D721Med (cell line): ENCODE measurements at regions not wholly inside any gene's neighbourhood (a gene's known extent, or its start where the extent isn't known, plus 50 kb on each side); places are given as distances from the start of the nearest gene placed in this dataset.
A peak's percentile ranks its signal among the peaks of the same experiment; 100 is the strongest.

ENCODE experiments used
- DNase-seq: peaks from one replicate; pipeline ENCODE4 v3.0.0; 2011; ENCODE audit warnings: low spot score; ENCODE audit not compliant: insufficient read length
- FAIRE-seq: peaks from 2 replicates; lab custom pipeline; 2011; peaks lifted over from hg19 to GRCh38; lab: Jason Lieb, UNC
- TF ChIP-seq, protein P1 (sequence below): IDR thresholded peaks from 2 replicates; pipeline ENCODE4 v1.5.1; 2012; ENCODE audit warnings: mild to moderate bottlenecking, control low read depth; ENCODE audit not compliant: insufficient read depth; ENCODE audit errors: missing control alignments

DNA sequence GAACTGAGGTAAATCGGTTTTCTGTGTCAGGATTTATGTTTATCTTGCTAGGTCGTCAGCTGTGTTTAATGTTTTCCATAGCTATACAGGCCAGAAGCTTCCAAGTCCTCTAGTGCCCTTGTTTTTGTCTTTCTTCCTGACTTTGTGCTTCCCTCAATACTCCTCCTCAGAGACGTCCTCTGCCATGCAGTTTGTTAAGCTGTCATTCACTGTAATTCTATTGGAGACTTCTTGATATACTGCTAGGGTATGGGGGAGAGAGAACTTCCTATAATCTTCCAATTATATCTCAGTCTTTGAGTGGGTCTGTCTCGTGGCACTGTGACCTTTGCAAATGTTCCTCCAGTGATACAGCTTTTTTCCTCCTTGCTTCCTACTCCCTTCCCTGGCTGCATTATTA, 327.3 kb upstream of the ANO5 start:
- TF ChIP-seq, protein P1, sequence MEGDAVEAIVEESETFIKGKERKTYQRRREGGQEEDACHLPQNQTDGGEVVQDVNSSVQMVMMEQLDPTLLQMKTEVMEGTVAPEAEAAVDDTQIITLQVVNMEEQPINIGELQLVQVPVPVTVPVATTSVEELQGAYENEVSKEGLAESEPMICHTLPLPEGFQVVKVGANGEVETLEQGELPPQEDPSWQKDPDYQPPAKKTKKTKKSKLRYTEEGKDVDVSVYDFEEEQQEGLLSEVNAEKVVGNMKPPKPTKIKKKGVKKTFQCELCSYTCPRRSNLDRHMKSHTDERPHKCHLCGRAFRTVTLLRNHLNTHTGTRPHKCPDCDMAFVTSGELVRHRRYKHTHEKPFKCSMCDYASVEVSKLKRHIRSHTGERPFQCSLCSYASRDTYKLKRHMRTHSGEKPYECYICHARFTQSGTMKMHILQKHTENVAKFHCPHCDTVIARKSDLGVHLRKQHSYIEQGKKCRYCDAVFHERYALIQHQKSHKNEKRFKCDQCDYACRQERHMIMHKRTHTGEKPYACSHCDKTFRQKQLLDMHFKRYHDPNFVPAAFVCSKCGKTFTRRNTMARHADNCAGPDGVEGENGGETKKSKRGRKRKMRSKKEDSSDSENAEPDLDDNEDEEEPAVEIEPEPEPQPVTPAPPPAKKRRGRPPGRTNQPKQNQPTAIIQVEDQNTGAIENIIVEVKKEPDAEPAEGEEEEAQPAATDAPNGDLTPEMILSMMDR: no peak
- FAIRE-seq (no peak), DNase-seq (no peak)

DNA sequence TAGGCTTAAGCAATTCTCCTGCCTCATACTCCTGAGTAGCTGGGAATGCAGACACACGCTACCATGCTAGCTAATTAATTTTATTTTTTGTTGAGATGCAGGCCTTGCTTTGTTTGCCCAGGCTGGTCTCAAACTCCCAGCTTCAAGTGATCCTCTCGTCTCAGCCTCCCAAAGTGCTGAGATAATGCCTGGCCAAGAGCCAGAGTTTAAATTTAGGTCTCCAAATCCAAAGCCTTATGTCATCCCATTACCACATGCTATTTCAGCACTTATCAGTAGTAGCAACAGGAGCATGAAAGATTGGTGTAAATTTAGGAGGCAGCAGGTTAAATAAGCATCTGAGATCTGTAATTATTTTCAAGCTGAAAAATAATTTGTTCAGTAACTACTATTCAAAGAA, 326.1 kb upstream of the ANO5 start:
- TF ChIP-seq, protein P1: no peak
- FAIRE-seq: no peak
- no peak for DNase-seq

- TF ChIP-seq, protein P1: no peak
- no peak for DNase-seq
- FAIRE-seq: no peak
These were observed 315.7 kb upstream of the ANO5 start for GRCh38 chr11:21877151-21877550.

DNA sequence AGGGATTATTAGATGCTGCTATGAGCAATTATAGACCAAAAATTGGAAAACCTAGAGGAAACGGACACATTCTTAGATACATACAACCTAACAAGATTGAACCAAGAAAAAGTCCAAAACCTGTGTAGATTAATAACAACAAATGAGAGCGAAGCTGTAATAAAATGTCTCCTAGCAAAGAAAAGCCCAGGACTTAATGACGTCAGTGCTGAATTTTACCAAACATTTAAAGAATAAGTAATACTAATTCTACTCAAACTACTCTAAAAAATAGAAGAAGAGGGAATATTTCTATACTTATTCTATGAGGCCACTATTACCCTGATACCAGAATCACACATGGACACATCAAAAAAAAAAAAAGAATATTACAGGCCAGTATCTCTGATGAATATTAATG, 309.5 kb upstream of the ANO5 start:
- TF ChIP-seq, protein P1: no peak
- FAIRE-seq (no peak), DNase-seq (no peak)

GRCh38 chr11:21888814-21889213, 304.1 kb upstream of the ANO5 start:
- DNase-seq (no peak), FAIRE-seq (no peak)
- TF ChIP-seq, protein P1: no peak

DNA sequence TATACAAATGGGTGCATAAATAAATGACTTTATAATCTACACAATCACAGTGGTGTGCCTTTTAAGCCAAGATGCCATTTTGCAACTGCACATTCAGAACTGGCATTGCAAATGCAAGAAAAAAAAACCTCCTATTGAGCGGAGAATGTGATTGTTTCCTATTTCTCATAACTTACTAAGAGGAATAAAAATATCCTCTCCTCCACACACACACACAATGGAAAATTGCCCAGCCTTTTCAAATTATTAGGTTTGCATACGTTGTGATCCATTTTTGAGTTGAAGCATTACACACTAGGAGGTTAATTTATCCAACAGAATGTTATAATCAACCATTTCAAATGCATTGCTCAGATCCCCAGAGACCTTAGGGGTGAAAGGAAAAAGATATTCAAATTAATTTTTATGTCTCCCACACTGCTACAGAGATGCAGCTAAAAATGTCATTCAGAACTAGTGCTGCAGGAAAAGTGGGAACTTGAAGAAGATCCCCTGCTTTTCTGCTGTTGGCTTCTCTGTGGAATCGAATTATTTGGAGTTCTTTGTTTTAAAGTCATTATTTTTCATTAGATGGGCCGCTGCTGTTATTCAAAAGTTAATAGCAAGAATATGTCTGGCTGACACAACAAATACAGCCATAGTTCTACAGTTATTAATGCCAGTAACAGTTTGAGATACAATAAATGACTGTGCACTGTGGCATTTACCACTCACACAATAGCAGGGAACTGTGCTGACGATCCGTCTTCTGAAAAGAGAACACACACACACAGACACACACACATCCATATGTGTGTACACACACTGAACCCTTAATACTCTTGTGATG, 299.9 kb upstream of the ANO5 start:
- TF ChIP-seq, protein P1: no peak
- DNase-seq (no peak), FAIRE-seq (no peak)

- TF ChIP-seq, protein P1: no peak
- no peak for DNase-seq
- FAIRE-seq: peak; percentile 70
These were observed 299.4 kb upstream of the ANO5 start for GRCh38 chr11:21893565-21893867.
